Activated naive CD4-positive, alpha-beta T cell (primary cell): ENCODE measurements at regions not wholly inside any gene's neighbourhood (a gene's known extent, or its start where the extent isn't known, plus 50 kb on each side); places are given as distances from the start of the nearest gene placed in this dataset.
"Not testable (repeated sequence)": the region's sequence is repeated elsewhere in the genome, so short reads cannot be mapped to it uniquely, and the experiment has no call there.

Experiments
- DNase-seq, 4 experiments: peaks; one replicate each; lab custom pipeline; 2025; lab: John Stamatoyannopoulos, UW

GRCh38 chr14:71783786-71784185, 148.4 kb upstream of the RGS6 start:
- DNase-seq: no peak

GRCh38 chr14:71789005-71789404, 143.2 kb upstream of the RGS6 start:
- DNase-seq: no peak

GRCh38 chr14:71799841-71800240, 132.4 kb upstream of the RGS6 start:
- no peak for DNase-seq

GRCh38 chr14:71800878-71801277, 131.4 kb upstream of the RGS6 start:
- no peak for DNase-seq

GRCh38 chr14:71803539-71804260, 128.5 kb upstream of the RGS6 start:
- DNase-seq: no peak

- DNase-seq: no peak
Observed at GRCh38 chr14:71804992-71805391, 127.2 kb upstream of the RGS6 start.

GRCh38 chr14:71807049-71807448, 125.2 kb upstream of the RGS6 start:
- DNase-seq: not testable (repeated sequence)

GRCh38 chr14:71810800-71811199, 121.4 kb upstream of the RGS6 start:
- not testable (repeated sequence) for DNase-seq

- DNase-seq: no peak
Observed at GRCh38 chr14:71812693-71813092, 119.5 kb upstream of the RGS6 start.

GRCh38 chr14:71815110-71815509, 117.1 kb upstream of the RGS6 start:
- no peak for DNase-seq

GRCh38 chr14:71824816-71825215, 107.4 kb upstream of the RGS6 start:
- DNase-seq: no peak

- DNase-seq: no peak
Observed at GRCh38 chr14:71833476-71833875, 98.8 kb upstream of the RGS6 start.

- DNase-seq: no peak
Observed at GRCh38 chr14:71834284-71835204, 97.7 kb upstream of the RGS6 start.

- no peak for DNase-seq
Observed at GRCh38 chr14:71852181-71852580, 80.0 kb upstream of the RGS6 start.

GRCh38 chr14:71855399-71856036, 76.7 kb upstream of the RGS6 start:
- peak in 3 of 4 experiments; percentile 7 to 19 (median 13) for DNase-seq

- no peak for DNase-seq
Observed at GRCh38 chr14:71856199-71856919, 75.9 kb upstream of the RGS6 start.

- DNase-seq: no peak
Observed at GRCh38 chr14:71863049-71863448, 69.2 kb upstream of the RGS6 start.

GRCh38 chr14:71863766-71864165, 68.5 kb upstream of the RGS6 start:
- DNase-seq: no peak
